K562 (cell line): ENCODE measurements at regions not wholly inside any gene's neighbourhood (a gene's known extent, or its start where the extent isn't known, plus 50 kb on each side); places are given as distances from the start of the nearest gene placed in this dataset.

Experiments
- ATAC-seq: fragments of 200-7000 bp; cut with Tn5 transposase; 3 replicates; pipeline ENCODE4 v1.9.1; 2020; ENCODE audit warnings: moderate library complexity
- BruUV-seq: library from RNA; stranded (reverse); fragments of 400-500 nt; replicated peaks from 2 replicates; lab custom pipeline; 2021; lab: Mats Ljungman, UMichigan
- CTCF ChIA-PET: fragments of 300-600 bp; formaldehyde crosslinking; extraction: SDS; loops from one replicate; lab custom pipeline; 2021; ENCODE audit warnings: low intra/inter-chr PET ratio; lab: Yijun Ruan, JAX
- POLR2A ChIA-PET: fragments of 300-600, 350-650 bp; sonication (Branson Sonifier 250); formaldehyde crosslinking; extraction: SDS; loops from one replicate; lab custom pipeline; 2021; ENCODE audit warnings: antibody characterized with exemption, inconsistent platforms; lab: Yijun Ruan, JAX
- DNase-seq, 4 experiments: peaks; one replicate each; pipeline versions ENCODE4 v3.0.0 to v3.0.0-alpha.2; 2011 to 2018; ENCODE audit warnings: low spot score in 3 of 4, mixed read lengths in 3 of 4; ENCODE audit errors: extremely low read depth in 1 of 4
- FAIRE-seq: peaks from 2 replicates; lab custom pipeline; 2011; peaks lifted over from hg19 to GRCh38; lab: Jason Lieb, UNC
- H2AFZ ChIP-seq: 2 replicates; pipeline ENCODE4 v1.6.0; 2011; ENCODE audit warnings: low read depth, low read length, control low read depth, inconsistent platforms
- H3K27ac ChIP-seq: fragments of 200-600 bp; 3 replicates; pipeline ENCODE4 v1.8.0; 2011; ENCODE audit warnings: low read depth, mild to moderate bottlenecking, control low read depth, inconsistent platforms, low read length, moderate library complexity, mixed read lengths; ENCODE audit errors: extremely low read depth
- H3K27me3 ChIP-seq, 2 experiments: fragments of 300-600 bp in 1 of 2; 2 replicates in 1 of 2; 3 replicates in 1 of 2; pipeline versions ENCODE4 v1.6.0 to v1.8.0; 2011; ENCODE audit warnings: inconsistent platforms in 2 of 2, low read length in 2 of 2, mild to moderate bottlenecking in 1 of 2, mixed read lengths in 1 of 2, moderate library complexity in 1 of 2; ENCODE audit not compliant: control insufficient read depth in 2 of 2, insufficient read depth in 2 of 2
- H3K36me3 ChIP-seq: fragments of 300-600 bp; 3 replicates; pipeline ENCODE4 v1.8.0; 2011; ENCODE audit warnings: mild to moderate bottlenecking, low read length, inconsistent platforms; ENCODE audit not compliant: control insufficient read depth, insufficient read depth
- H3K4me1 ChIP-seq, 2 experiments: fragments of 200-600 bp in 1 of 2; replicated peaks in 1 of 2; 2 replicates in 1 of 2; 3 replicates in 1 of 2; pipeline versions ENCODE4 v1.5.1 to v1.8.0; 2011; ENCODE audit warnings: inconsistent platforms in 2 of 2, low read length in 2 of 2, mild to moderate bottlenecking in 1 of 2, mixed read lengths in 1 of 2, moderate library complexity in 1 of 2; ENCODE audit not compliant: control insufficient read depth in 2 of 2, insufficient read depth in 2 of 2
- H3K4me2 ChIP-seq: 2 replicates; pipeline ENCODE4 v1.6.1; 2011; ENCODE audit warnings: low read length, control low read depth, inconsistent platforms, mixed read lengths; ENCODE audit not compliant: insufficient read depth
- H3K4me3 ChIP-seq: fragments of 200-600 bp; sonication (generic), shearing (Covaris generic); 2 replicates; pipeline ENCODE4 v1.5.1; 2016; ENCODE audit warnings: control low read depth, inconsistent platforms
- H3K79me2 ChIP-seq: fragments of 200-600 bp; 3 replicates; pipeline ENCODE4 v1.8.0; 2011; ENCODE audit warnings: low read length, inconsistent platforms; ENCODE audit not compliant: control insufficient read depth, insufficient read depth
- H3K9ac ChIP-seq, 2 experiments: 2 replicates each; pipeline versions ENCODE4 v1.6.0 to v1.6.1; 2011; ENCODE audit warnings: low read depth in 2 of 2, low read length in 2 of 2, control low read depth in 1 of 2, inconsistent platforms in 1 of 2, mild to moderate bottlenecking in 1 of 2, mixed read lengths in 1 of 2; ENCODE audit not compliant: insufficient read depth in 1 of 2
- H3K9me1 ChIP-seq: one replicate; pipeline ENCODE4 v1.6.0; 2011; ENCODE audit warnings: inconsistent platforms, mild to moderate bottlenecking, low read length, moderate library complexity; ENCODE audit not compliant: control insufficient read depth, insufficient read depth
- H3K9me3 ChIP-seq: replicated peaks from 2 replicates; pipeline ENCODE4 v1.5.1; 2011; ENCODE audit warnings: low read depth, low read length, inconsistent platforms; ENCODE audit not compliant: control insufficient read depth, insufficient read depth
- H4K20me1 ChIP-seq: replicated peaks from 2 replicates; pipeline ENCODE4 v1.6.1; 2011; ENCODE audit warnings: low read length, inconsistent platforms, mixed read lengths; ENCODE audit not compliant: control insufficient read depth, insufficient read depth
- ARHGAP35 ChIP-seq: fragments of 450-650 bp; IDR thresholded peaks from 2 replicates; pipeline ENCODE4 v1.6.1; 2018; ENCODE audit not compliant: partially characterized antibody
- CC2D1A ChIP-seq: fragments of 450-650 bp; IDR thresholded peaks from 2 replicates; pipeline ENCODE4 v1.6.1; 2017; ENCODE audit warnings: mild to moderate bottlenecking
- HDAC1 ChIP-seq, 2 experiments: fragments of 450-650 bp; IDR thresholded peaks; 2 replicates each; pipeline ENCODE4 v1.6.1; 2016 to 2017; ENCODE audit warnings: inconsistent platforms in 1 of 2, mild to moderate bottlenecking in 1 of 2, moderate library complexity in 1 of 2
- HEY1 ChIP-seq: fragments of 250-450 bp; sonication (Bioruptor Pico); IDR thresholded peaks from 2 replicates; pipeline ENCODE4 v1.5.0; 2020; ENCODE audit warnings: mild to moderate bottlenecking, moderate library complexity, borderline replicate concordance
- KDM5B ChIP-seq: fragments of 200-600 bp; sonication (generic); IDR thresholded peaks from 2 replicates; pipeline ENCODE4 v1.6.1; 2012; ENCODE audit warnings: low read depth, mild to moderate bottlenecking, moderate library complexity, low read length, control low read depth, inconsistent platforms; ENCODE audit not compliant: insufficient replicate concordance
- MECOM ChIP-seq: fragments of 250-450 bp; sonication (Bioruptor Pico); IDR thresholded peaks from 2 replicates; pipeline ENCODE4 v1.8.0; 2022; ENCODE audit warnings: inconsistent platforms
- MIER1 ChIP-seq: fragments of 450-650 bp; IDR thresholded peaks from 2 replicates; pipeline ENCODE4 v1.6.1; 2016; ENCODE audit warnings: antibody characterized with exemption, mild to moderate bottlenecking, low read depth
- PHB ChIP-seq: fragments of 250-450 bp; sonication (Bioruptor Pico); IDR thresholded peaks from 2 replicates; pipeline ENCODE4 v1.5.0; 2021
- PTTG1 ChIP-seq: fragments of 450-650 bp; IDR thresholded peaks from 2 replicates; pipeline ENCODE4 v1.6.1; 2016; ENCODE audit warnings: low read depth, mild to moderate bottlenecking, missing genetic modification characterization, missing compliant biosample characterization
- SMARCE1 ChIP-seq: fragments of 450-650 bp; IDR thresholded peaks from 2 replicates; pipeline ENCODE4 v1.7.1; 2016; ENCODE audit warnings: mild to moderate bottlenecking
- TAF15 ChIP-seq: fragments of 200-400 bp; formaldehyde crosslinking; IDR thresholded peaks from 2 replicates; pipeline ENCODE4 v1.6.1; 2017; ENCODE audit warnings: mild to moderate bottlenecking, low read depth, low read length, moderate library complexity
- TSC22D4 ChIP-seq: fragments of 450-650 bp; IDR thresholded peaks from 2 replicates; pipeline ENCODE4 v1.6.1; 2016; ENCODE audit warnings: missing genetic modification characterization, missing biosample characterization, control low read depth
- YY1 ChIP-seq, 3 experiments: IDR thresholded peaks; 2 replicates each; pipeline ENCODE4 v1.6.1; 2011; ENCODE audit warnings: low read length in 2 of 3, mild to moderate bottlenecking in 2 of 3, moderate library complexity in 2 of 3, borderline replicate concordance in 1 of 3, control low read depth in 1 of 3, low read depth in 1 of 3; ENCODE audit not compliant: insufficient read depth in 3 of 3, insufficient replicate concordance in 2 of 3, control insufficient read depth in 1 of 3, insufficient read length in 1 of 3; ENCODE audit errors: extremely low read depth in 1 of 3
- ZKSCAN1 ChIP-seq: fragments of 150-350 bp; IDR thresholded peaks from 2 replicates; pipeline ENCODE4 v1.6.1; 2016; ENCODE audit warnings: low read depth, low read length
- ZNF134 ChIP-seq: fragments of 250-450 bp; sonication (Bioruptor Pico); conservative IDR thresholded peaks from 2 replicates; pipeline ENCODE4 v1.4.0; 2020
- ZNF282 ChIP-seq: sonication (generic); formaldehyde crosslinking; IDR thresholded peaks from 2 replicates; pipeline ENCODE4 v1.8.1; 2023; ENCODE audit warnings: missing genetic modification reagents
- WGBS: fragments of 100-300 bp; shearing (Covaris generic); methylation state at CpG from one replicate; pipeline ENCODE4 v1.1.6; 2016; ENCODE audit warnings: low coverage, mixed read lengths; ENCODE audit not compliant: insufficient coverage; ENCODE audit errors: missing lambda C conversion rate; 5-methylcytosine and 5-hydroxymethylcytosine counted together
- in situ Hi-C: fragments of 300-500 bp; cut with MboI; formaldehyde crosslinking; loops from 4 replicates; pipeline ENCODE4 v1.15.0; 2018; ENCODE audit warnings: inconsistent platforms, mixed read lengths
- intact Hi-C: fragments of 100-400 bp; cut with micrococcal nuclease; formaldehyde crosslinking; loops from 2 replicates; pipeline ENCODE4 v1.14.2; 2022
- TF ChIP-seq, protein P1 (sequence below): IDR thresholded peaks from 2 replicates; pipeline ENCODE4 v1.6.1; 2014; ENCODE audit warnings: antibody characterized with exemption
- TF ChIP-seq, protein P2 (sequence below): fragments of 450-650 bp; IDR thresholded peaks from 2 replicates; pipeline ENCODE4 v1.6.1; 2016; ENCODE audit warnings: antibody characterized with exemption

DNA sequence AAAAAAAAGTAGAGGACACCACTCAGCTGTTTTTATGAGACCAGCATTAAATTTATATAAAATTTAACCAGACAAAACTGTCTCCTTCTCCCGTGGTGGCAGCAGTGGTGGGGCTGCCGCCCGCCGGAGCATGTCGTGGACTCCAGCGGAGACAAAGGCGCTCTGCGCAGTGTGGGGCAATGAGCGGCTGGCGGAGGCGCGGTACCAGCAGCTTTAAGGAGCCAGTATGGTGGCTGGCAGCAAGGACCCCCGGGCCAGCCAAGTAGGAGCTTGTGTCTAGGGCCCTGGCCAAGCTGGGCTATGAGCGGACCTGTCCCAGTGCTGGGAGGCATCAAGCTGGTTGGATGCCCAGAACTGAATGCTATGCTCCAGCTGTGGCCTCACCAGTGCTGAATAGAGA, 2102.9 kb downstream of the NCAM2 start:
- Histone ChIP-seq H3K4me3 (no peak overlapping the region), H3K79me2 (no peaks in the 10 kb centered on the region), H3K4me2 (no peak overlapping the region), H3K9ac (no peak overlapping the region), H3K27me3 (no peaks in the 10 kb centered on the region), H3K9me3 (no peaks in the 10 kb centered on the region; the same call in 1 of the 2 replicates), H3K27ac (no peak overlapping the region), H3K4me1 (no peaks in the 10 kb centered on the region), H2AFZ (no peak overlapping the region), H3K9me1 (no peaks in the 10 kb centered on the region), H4K20me1 (no peaks in the 10 kb centered on the region), H3K36me3 (no peaks in the 10 kb centered on the region)
- FAIRE-seq (no peak), DNase-seq (no peak), ATAC-seq (no peak)
- BruUV-seq: no TSS peak
- ChIA-PET POLR2A (interaction anchor here (0.6 kb wide), 1 partner anchor 1954 kb away, joined by 3 read pairs; no protein-coding TSS in a partner anchor), CTCF (no interaction called here)
- intact Hi-C loops: no loop called here
- in situ Hi-C loops: no loop called here
- WGBS: 4% methylated on average over 14 of the region's 14 CpGs
- TF ChIP-seq CC2D1A (no peak), HEY1 (no peak), YY1 (IDR thresholded peaks at IDR 0.05; ENCODE audit: borderline replicate concordance in 1 of 3, control insufficient read depth in 1 of 3, extremely low read depth in 1 of 3, insufficient read depth in 3 of 3, insufficient read length in 1 of 3, insufficient replicate concordance in 2 of 3, low read depth in 1 of 3, low read length in 2 of 3) (no peak), KDM5B (no peak), TSC22D4 (tag) (no peak), SMARCE1 (no peak), ZNF134 (CRISPR knock-in tag) (no peak), ZKSCAN1 (no peak), PTTG1 (no peak), MIER1 (no peak), ARHGAP35 (no peak), ZNF282 (CRISPR knock-in tag) (no peak), HDAC1 (IDR thresholded peaks at IDR 0.05) (no peak), MECOM (CRISPR knock-in tag) (no peak), PHB (CRISPR knock-in tag) (no peak), TAF15 (no peak)
- TF ChIP-seq, protein P1, sequence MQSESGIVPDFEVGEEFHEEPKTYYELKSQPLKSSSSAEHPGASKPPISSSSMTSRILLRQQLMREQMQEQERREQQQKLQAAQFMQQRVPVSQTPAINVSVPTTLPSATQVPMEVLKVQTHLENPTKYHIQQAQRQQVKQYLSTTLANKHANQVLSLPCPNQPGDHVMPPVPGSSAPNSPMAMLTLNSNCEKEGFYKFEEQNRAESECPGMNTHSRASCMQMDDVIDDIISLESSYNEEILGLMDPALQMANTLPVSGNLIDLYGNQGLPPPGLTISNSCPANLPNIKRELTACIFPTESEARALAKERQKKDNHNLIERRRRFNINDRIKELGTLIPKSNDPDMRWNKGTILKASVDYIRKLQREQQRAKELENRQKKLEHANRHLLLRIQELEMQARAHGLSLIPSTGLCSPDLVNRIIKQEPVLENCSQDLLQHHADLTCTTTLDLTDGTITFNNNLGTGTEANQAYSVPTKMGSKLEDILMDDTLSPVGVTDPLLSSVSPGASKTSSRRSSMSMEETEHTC: no peak
- TF ChIP-seq, protein P2, sequence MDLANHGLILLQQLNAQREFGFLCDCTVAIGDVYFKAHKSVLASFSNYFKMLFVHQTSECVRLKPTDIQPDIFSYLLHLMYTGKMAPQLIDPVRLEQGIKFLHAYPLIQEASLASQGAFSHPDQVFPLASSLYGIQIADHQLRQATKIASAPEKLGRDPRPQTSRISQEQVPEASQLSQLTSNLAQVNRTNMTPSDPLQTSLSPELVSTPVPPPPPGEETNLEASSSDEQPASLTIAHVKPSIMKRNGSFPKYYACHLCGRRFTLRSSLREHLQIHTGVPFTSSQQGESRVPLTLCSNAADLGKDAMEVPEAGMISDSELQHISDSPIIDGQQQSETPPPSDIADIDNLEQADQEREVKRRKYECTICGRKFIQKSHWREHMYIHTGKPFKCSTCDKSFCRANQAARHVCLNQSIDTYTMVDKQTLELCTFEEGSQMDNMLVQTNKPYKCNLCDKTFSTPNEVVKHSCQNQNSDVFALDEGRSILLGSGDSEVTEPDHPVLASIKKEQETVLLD: no peak
